HepG2 (cell line): ENCODE measurements at regions not wholly inside any gene's neighbourhood (a gene's known extent, or its start where the extent isn't known, plus 50 kb on each side); places are given as distances from the start of the nearest gene placed in this dataset.
A peak's percentile ranks its signal among the peaks of the same experiment; 100 is the strongest.

Source experiments
- ATAC-seq: fragments of 200-7000 bp; cut with Tn5 transposase; 3 replicates; pipeline ENCODE4 v1.9.1; 2020; ENCODE audit warnings: mild to moderate bottlenecking, moderate library complexity
- BruUV-seq: library from RNA; stranded (reverse); fragments of 400-500 nt; replicated peaks from 2 replicates; lab custom pipeline; 2021; lab: Mats Ljungman, UMichigan
- CTCF ChIA-PET: fragments of 300-600 bp; formaldehyde crosslinking; extraction: SDS; loops from one replicate; lab custom pipeline; 2021; ENCODE audit warnings: low total read pairs, inconsistent platforms, low intra/inter-chr PET ratio; lab: Yijun Ruan, JAX
- POLR2A ChIA-PET: fragments of 350-600 bp; sonication (Branson Sonifier 250); formaldehyde crosslinking; loops from one replicate; lab custom pipeline; 2020; ENCODE audit warnings: antibody characterized with exemption, inconsistent platforms; lab: Yijun Ruan, JAX
- DNase-seq: peaks from one replicate; pipeline ENCODE4 v3.0.0-alpha.2; 2015; ENCODE audit warnings: low spot score
- FAIRE-seq: peaks from 3 replicates; lab custom pipeline; 2011; peaks lifted over from hg19 to GRCh38; lab: Jason Lieb, UNC
- H2AFZ ChIP-seq: one replicate; pipeline ENCODE4 v1.6.1; 2011; ENCODE audit warnings: low read length, inconsistent platforms
- H3K27ac ChIP-seq: fragments of 300-600 bp; 3 replicates; pipeline ENCODE4 v1.8.0; 2011; ENCODE audit warnings: mixed run types, mild to moderate bottlenecking, mixed read lengths, low read length, inconsistent platforms; ENCODE audit not compliant: insufficient read depth; ENCODE audit errors: extremely low read length
- H3K27me3 ChIP-seq, 2 experiments: fragments of 200-600 bp in 1 of 2; 2 replicates in 1 of 2; 3 replicates in 1 of 2; pipeline versions ENCODE4 v1.6.0 to v1.8.0; 2011; ENCODE audit warnings: low read length in 2 of 2, mild to moderate bottlenecking in 2 of 2, moderate library complexity in 2 of 2, inconsistent platforms in 1 of 2; ENCODE audit not compliant: insufficient read depth in 2 of 2, control insufficient read depth in 1 of 2
- H3K36me3 ChIP-seq, 2 experiments: fragments of 200-600 bp in 1 of 2; replicated peaks in 1 of 2; 2 replicates in 1 of 2; 3 replicates in 1 of 2; pipeline versions ENCODE4 v1.5.1 to v1.8.0; 2011; ENCODE audit warnings: low read length in 2 of 2, inconsistent platforms in 1 of 2; ENCODE audit not compliant: insufficient read depth in 2 of 2, control insufficient read depth in 1 of 2
- H3K4me1 ChIP-seq: 2 replicates; pipeline ENCODE4 v1.5.1; 2012; ENCODE audit warnings: low read length, inconsistent platforms; ENCODE audit not compliant: insufficient read depth
- H3K4me2 ChIP-seq: 2 replicates; pipeline ENCODE4 v1.6.0; 2011; ENCODE audit warnings: low read depth, low read length, inconsistent platforms
- H3K4me3 ChIP-seq, 3 experiments: fragments of 200-600 bp in 1 of 3; sonication (generic), shearing (Covaris generic) in 1 of 3; replicated peaks in 1 of 3; 2 replicates each; pipeline ENCODE4 v1.5.1; 2011 to 2016; ENCODE audit warnings: low read length in 3 of 3, inconsistent platforms in 2 of 3, low read depth in 2 of 3, mild to moderate bottlenecking in 2 of 3, control low read depth in 1 of 3, mixed read lengths in 1 of 3; ENCODE audit not compliant: insufficient read depth in 1 of 3
- H3K79me2 ChIP-seq: one replicate; pipeline ENCODE4 v1.6.1; 2011; ENCODE audit warnings: low read length, inconsistent platforms; ENCODE audit not compliant: insufficient read depth
- H3K9ac ChIP-seq: 2 replicates; pipeline ENCODE4 v1.6.0; 2011; ENCODE audit warnings: mild to moderate bottlenecking, low read depth, low read length, inconsistent platforms; ENCODE audit not compliant: insufficient read depth
- H3K9me3 ChIP-seq: 2 replicates; pipeline ENCODE4 v1.5.1; 2012; ENCODE audit warnings: mild to moderate bottlenecking, low read length
- H4K20me1 ChIP-seq: 2 replicates; pipeline ENCODE4 v1.6.0; 2011; ENCODE audit warnings: inconsistent platforms, mild to moderate bottlenecking, low read length, moderate library complexity; ENCODE audit not compliant: insufficient read depth
- CTCF ChIP-seq: sonication (generic); formaldehyde crosslinking; IDR thresholded peaks from 2 replicates; pipeline ENCODE4 v1.5.0; 2020; ENCODE audit warnings: mild to moderate bottlenecking, missing genetic modification reagents, moderate library complexity
- MTA1 ChIP-seq: sonication (generic); formaldehyde crosslinking; IDR thresholded peaks from 2 replicates; pipeline ENCODE4 v1.4.0; 2020; ENCODE audit warnings: missing genetic modification reagents, mild to moderate bottlenecking, borderline replicate concordance
- PLRG1 ChIP-seq: fragments of 450-650 bp; conservative IDR thresholded peaks from 2 replicates; pipeline ENCODE4 v1.6.1; 2016
- RAD21 ChIP-seq: fragments of 450-650 bp; formaldehyde crosslinking; IDR thresholded peaks from 2 replicates; pipeline ENCODE4 v1.5.0; 2020; ENCODE audit warnings: mild to moderate bottlenecking
- SMC3 ChIP-seq: IDR thresholded peaks from 2 replicates; pipeline ENCODE4 v1.6.1; 2011; ENCODE audit warnings: low read length, improper control_type of control experiment
- STAG1 ChIP-seq: sonication (generic); formaldehyde crosslinking; IDR thresholded peaks from 2 replicates; pipeline ENCODE4 v1.4.0; 2020; ENCODE audit warnings: missing genetic modification reagents
- ZNF383 ChIP-seq: sonication (generic); formaldehyde crosslinking; IDR thresholded peaks from 2 replicates; pipeline ENCODE4 v1.4.0; 2020; ENCODE audit warnings: missing genetic modification reagents, mild to moderate bottlenecking, borderline replicate concordance
- WGBS: methylation state at CpG from one replicate; pipeline ENCODE4 v1.1.6; 2017; ENCODE audit warnings: low lambda C conversion rate; 5-methylcytosine and 5-hydroxymethylcytosine counted together
- in situ Hi-C: cut with HindIII; loops from 2 replicates; pipeline ENCODE4 v1.10.0; 2017; ENCODE audit warnings: low pct_unique_long_range_greater_than_20kb; ENCODE audit not compliant: extremely low pct_ligation_motif_present
- intact Hi-C: fragments of 100-400 bp; cut with micrococcal nuclease; formaldehyde crosslinking; loops from one replicate; pipeline ENCODE4 v1.10.0; 2022; ENCODE audit not compliant: unreplicated experiment
- TF ChIP-seq, protein P1 (sequence below): sonication (generic); formaldehyde crosslinking; IDR thresholded peaks from 2 replicates; pipeline ENCODE4 v1.8.1; 2023; ENCODE audit warnings: mild to moderate bottlenecking, missing genetic modification reagents

DNA sequence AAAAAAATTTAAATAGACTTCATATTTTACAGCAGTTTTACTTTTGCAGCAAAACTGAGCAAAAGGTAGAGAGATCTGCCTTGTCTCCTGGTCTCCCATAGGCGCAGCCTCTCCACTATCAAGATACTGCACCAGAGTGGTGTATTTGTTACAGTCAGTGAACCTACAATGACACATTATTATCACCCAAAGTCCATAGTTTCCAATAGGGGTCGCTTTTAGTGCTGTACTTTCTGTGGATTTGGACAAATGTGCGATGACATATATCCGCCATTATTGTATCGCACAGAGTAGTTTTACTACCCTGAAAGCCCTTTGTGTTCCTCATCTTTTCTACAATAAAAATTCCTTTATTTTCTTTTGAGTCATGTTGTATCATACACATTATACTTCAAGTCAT, 153.2 kb upstream of the CCDC179 start (continued):
- no peak for TF ChIP-seq MTA1 (CRISPR knock-in tag)

DNA sequence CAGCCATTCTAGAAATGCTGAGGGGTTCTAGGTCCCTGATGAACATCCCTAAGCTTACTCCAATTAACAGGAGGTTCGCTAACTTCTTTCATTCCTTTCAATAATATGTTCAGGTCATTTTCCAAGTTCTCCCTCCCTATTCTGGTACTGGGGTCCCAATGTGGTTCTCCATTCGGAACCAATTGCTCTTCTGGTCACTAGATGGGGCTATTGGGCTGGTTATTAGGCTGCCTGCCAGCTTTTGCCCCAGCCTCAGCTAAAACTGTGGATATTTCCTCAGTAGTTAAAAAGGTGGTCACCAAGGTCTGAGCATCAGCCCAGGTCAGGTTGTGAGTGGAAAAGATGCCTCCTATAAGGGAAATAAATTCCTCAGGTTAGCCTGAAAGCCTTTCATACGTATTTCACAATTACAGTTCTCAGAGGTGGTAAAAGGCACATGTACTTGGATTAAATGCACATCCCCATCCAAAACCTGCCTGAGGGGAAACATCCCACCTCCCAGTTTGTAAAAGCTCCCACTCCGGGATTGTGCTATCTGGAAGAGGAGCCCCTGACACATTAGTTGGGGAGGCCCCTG, 161.1 kb upstream of the CCDC179 start:
- DNase-seq (peak; percentile 9), ATAC-seq (peak; percentile 87), FAIRE-seq (peak; percentile 43)
- BruUV-seq, result no TSS peak
- WGBS, result 2% methylated on average over 3 of the region's 4 CpGs
- intact Hi-C loops, result no loop called here
- Histone ChIP-seq H3K9me3 (no peaks in the 10 kb centered on the region), H3K27ac (no peak overlapping the region), H3K36me3 (no peaks in the 10 kb centered on the region), H3K79me2 (no peaks in the 10 kb centered on the region), H3K27me3 (no peaks in the 10 kb centered on the region), H2AFZ (no peak overlapping the region), H4K20me1 (no peaks in the 10 kb centered on the region), H3K4me2 (no peak overlapping the region), H3K4me3 (no peak overlapping the region), H3K4me1 (no peaks in the 10 kb centered on the region), H3K9ac (no peak overlapping the region)
- ChIA-PET CTCF (interaction anchor here (1.1 kb wide), 2 partner anchors 518 to 1365 kb away, joined by 4 read pairs; no protein-coding TSS in a partner anchor), POLR2A (no interaction called here)
- in situ Hi-C loops, result no loop called here
- peak; percentile 53 for TF ChIP-seq RAD21
- TF ChIP-seq STAG1 (CRISPR knock-in tag), result peak; percentile 81
- peak; percentile 79 for TF ChIP-seq CTCF (CRISPR knock-in tag)
- peak; percentile 34; the same call in 1 of the 2 replicates for TF ChIP-seq SMC3
- no peak for TF ChIP-seq PLRG1
- TF ChIP-seq, protein P1, sequence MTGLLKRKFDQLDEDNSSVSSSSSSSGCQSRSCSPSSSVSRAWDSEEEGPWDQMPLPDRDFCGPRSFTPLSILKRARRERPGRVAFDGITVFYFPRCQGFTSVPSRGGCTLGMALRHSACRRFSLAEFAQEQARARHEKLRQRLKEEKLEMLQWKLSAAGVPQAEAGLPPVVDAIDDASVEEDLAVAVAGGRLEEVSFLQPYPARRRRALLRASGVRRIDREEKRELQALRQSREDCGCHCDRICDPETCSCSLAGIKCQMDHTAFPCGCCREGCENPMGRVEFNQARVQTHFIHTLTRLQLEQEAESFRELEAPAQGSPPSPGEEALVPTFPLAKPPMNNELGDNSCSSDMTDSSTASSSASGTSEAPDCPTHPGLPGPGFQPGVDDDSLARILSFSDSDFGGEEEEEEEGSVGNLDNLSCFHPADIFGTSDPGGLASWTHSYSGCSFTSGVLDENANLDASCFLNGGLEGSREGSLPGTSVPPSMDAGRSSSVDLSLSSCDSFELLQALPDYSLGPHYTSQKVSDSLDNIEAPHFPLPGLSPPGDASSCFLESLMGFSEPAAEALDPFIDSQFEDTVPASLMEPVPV, result no peak
- no peak for TF ChIP-seq ZNF383
